Stimulated activated memory B cell treated with anti-CD40 and anti-IgM and Interleukin-4, amounts not matched to agents 10 μg/mL and 1 μg/mL and 100 μg/mL, for 72 hours (primary cell): ENCODE measurements at regions not wholly inside any gene's neighbourhood (a gene's known extent, or its start where the extent isn't known, plus 50 kb on each side); places are given as distances from the start of the nearest gene placed in this dataset.

ENCODE experiments used
- ATAC-seq: fragments of 150-1000 bp; cut with Tn5 transposase; 2 replicates; pipeline ENCODE4 v1.10.0; 2021
- H3K27ac Mint-ChIP-seq: one replicate; pipeline ENCODE4 v1.8.0; 2022; ENCODE audit warnings: mild to moderate bottlenecking, mixed read lengths
- H3K27me3 Mint-ChIP-seq: one replicate; pipeline ENCODE4 v1.8.0; 2022; ENCODE audit warnings: mixed read lengths
- H3K36me3 Mint-ChIP-seq: one replicate; pipeline ENCODE4 v1.8.0; 2022; ENCODE audit warnings: mixed read lengths
- H3K4me1 Mint-ChIP-seq: one replicate; pipeline ENCODE4 v1.8.0; 2022; ENCODE audit warnings: mixed read lengths
- H3K4me3 Mint-ChIP-seq: one replicate; pipeline ENCODE4 v1.8.0; 2022; ENCODE audit warnings: mild to moderate bottlenecking, moderate library complexity, mixed read lengths
- H3K9me3 Mint-ChIP-seq: one replicate; pipeline ENCODE4 v1.8.0; 2022; ENCODE audit warnings: mixed read lengths

- Mint-ChIP-seq H3K36me3 (no peaks in the 10 kb centered on the region), H3K9me3 (peaks cover 4% of the 10 kb centered on the region), H3K27me3 (no peaks in the 10 kb centered on the region), H3K4me3 (no peak overlapping the region), H3K27ac (no peak overlapping the region), H3K4me1 (no peaks in the 10 kb centered on the region)
- ATAC-seq, result no peak
Measured at GRCh38 chr1:177355575-177355974, 184.8 kb downstream of the BRINP2 start.

GRCh38 chr1:177354247-177354646 is 183.5 kb downstream of the BRINP2 start:
- H3K36me3 Mint-ChIP-seq, result no peaks in the 10 kb centered on the region
- no peak for ATAC-seq
- peaks cover 4% of the 10 kb centered on the region for H3K9me3 Mint-ChIP-seq
- H3K4me3 Mint-ChIP-seq, result no peak overlapping the region
- no peaks in the 10 kb centered on the region for H3K27me3 Mint-ChIP-seq
- H3K4me1 Mint-ChIP-seq, result no peaks in the 10 kb centered on the region
- no peak overlapping the region for H3K27ac Mint-ChIP-seq

- Mint-ChIP-seq H3K4me3 (no peak overlapping the region), H3K36me3 (no peaks in the 10 kb centered on the region), H3K27me3 (no peaks in the 10 kb centered on the region), H3K9me3 (no peaks in the 10 kb centered on the region), H3K27ac (no peak overlapping the region), H3K4me1 (no peaks in the 10 kb centered on the region)
- ATAC-seq, result no peak
Measured at GRCh38 chr1:177351361-177352108, 180.8 kb downstream of the BRINP2 start.

GRCh38 chr1:177346790-177347359 is 176.1 kb downstream of the BRINP2 start:
- Mint-ChIP-seq H3K4me1 (no peaks in the 10 kb centered on the region), H3K27ac (no peak overlapping the region), H3K27me3 (no peaks in the 10 kb centered on the region), H3K4me3 (no peak overlapping the region), H3K36me3 (no peaks in the 10 kb centered on the region), H3K9me3 (peaks cover 2% of the 10 kb centered on the region)
- ATAC-seq, result no peak

- no peaks in the 10 kb centered on the region for H3K4me1 Mint-ChIP-seq
- no peak overlapping the region for H3K27ac Mint-ChIP-seq
- no peaks in the 10 kb centered on the region for H3K36me3 Mint-ChIP-seq
- H3K27me3 Mint-ChIP-seq, result no peaks in the 10 kb centered on the region
- ATAC-seq, result no peak
- H3K4me3 Mint-ChIP-seq, result no peak overlapping the region
- H3K9me3 Mint-ChIP-seq, result peaks cover 2% of the 10 kb centered on the region
Measured at GRCh38 chr1:177343445-177343844, 172.7 kb downstream of the BRINP2 start.

- H3K9me3 Mint-ChIP-seq, result peaks cover 5% of the 10 kb centered on the region
- H3K27me3 Mint-ChIP-seq, result no peaks in the 10 kb centered on the region
- H3K4me1 Mint-ChIP-seq, result no peaks in the 10 kb centered on the region
- H3K4me3 Mint-ChIP-seq, result no peak overlapping the region
- H3K36me3 Mint-ChIP-seq, result no peaks in the 10 kb centered on the region
- no peak for ATAC-seq
- no peak overlapping the region for H3K27ac Mint-ChIP-seq
Measured at GRCh38 chr1:177341773-177342172, 171.0 kb downstream of the BRINP2 start.

- no peak overlapping the region for H3K27ac Mint-ChIP-seq
- H3K27me3 Mint-ChIP-seq, result no peaks in the 10 kb centered on the region
- H3K4me3 Mint-ChIP-seq, result no peak overlapping the region
- no peak for ATAC-seq
- H3K36me3 Mint-ChIP-seq, result no peaks in the 10 kb centered on the region
- peaks cover 5% of the 10 kb centered on the region for H3K9me3 Mint-ChIP-seq
- no peaks in the 10 kb centered on the region for H3K4me1 Mint-ChIP-seq
Measured at GRCh38 chr1:177340601-177341067, 169.9 kb downstream of the BRINP2 start.

GRCh38 chr1:177338376-177338775 is 167.6 kb downstream of the BRINP2 start:
- Mint-ChIP-seq H3K27me3 (no peaks in the 10 kb centered on the region), H3K36me3 (no peaks in the 10 kb centered on the region), H3K27ac (no peak overlapping the region), H3K4me1 (no peaks in the 10 kb centered on the region), H3K9me3 (peaks cover 5% of the 10 kb centered on the region), H3K4me3 (no peak overlapping the region)
- ATAC-seq, result no peak

- peaks cover 2% of the 10 kb centered on the region for H3K9me3 Mint-ChIP-seq
- no peaks in the 10 kb centered on the region for H3K4me1 Mint-ChIP-seq
- no peak for ATAC-seq
- no peaks in the 10 kb centered on the region for H3K36me3 Mint-ChIP-seq
- no peak overlapping the region for H3K27ac Mint-ChIP-seq
- H3K4me3 Mint-ChIP-seq, result no peak overlapping the region
- H3K27me3 Mint-ChIP-seq, result no peaks in the 10 kb centered on the region
Measured at GRCh38 chr1:177334903-177335302, 164.1 kb downstream of the BRINP2 start.

GRCh38 chr1:177333936-177334595 is 163.3 kb downstream of the BRINP2 start:
- H3K4me1 Mint-ChIP-seq, result no peaks in the 10 kb centered on the region
- no peak overlapping the region for H3K27ac Mint-ChIP-seq
- no peaks in the 10 kb centered on the region for H3K27me3 Mint-ChIP-seq
- H3K9me3 Mint-ChIP-seq, result peaks cover 2% of the 10 kb centered on the region
- H3K4me3 Mint-ChIP-seq, result no peak overlapping the region
- no peak for ATAC-seq
- no peaks in the 10 kb centered on the region for H3K36me3 Mint-ChIP-seq
